ENCODE measurements at regions not wholly inside any gene's neighbourhood (a gene's known extent, or its start where the extent isn't known, plus 50 kb on each side); places are given as distances from the start of the nearest gene placed in this dataset.

DNA sequence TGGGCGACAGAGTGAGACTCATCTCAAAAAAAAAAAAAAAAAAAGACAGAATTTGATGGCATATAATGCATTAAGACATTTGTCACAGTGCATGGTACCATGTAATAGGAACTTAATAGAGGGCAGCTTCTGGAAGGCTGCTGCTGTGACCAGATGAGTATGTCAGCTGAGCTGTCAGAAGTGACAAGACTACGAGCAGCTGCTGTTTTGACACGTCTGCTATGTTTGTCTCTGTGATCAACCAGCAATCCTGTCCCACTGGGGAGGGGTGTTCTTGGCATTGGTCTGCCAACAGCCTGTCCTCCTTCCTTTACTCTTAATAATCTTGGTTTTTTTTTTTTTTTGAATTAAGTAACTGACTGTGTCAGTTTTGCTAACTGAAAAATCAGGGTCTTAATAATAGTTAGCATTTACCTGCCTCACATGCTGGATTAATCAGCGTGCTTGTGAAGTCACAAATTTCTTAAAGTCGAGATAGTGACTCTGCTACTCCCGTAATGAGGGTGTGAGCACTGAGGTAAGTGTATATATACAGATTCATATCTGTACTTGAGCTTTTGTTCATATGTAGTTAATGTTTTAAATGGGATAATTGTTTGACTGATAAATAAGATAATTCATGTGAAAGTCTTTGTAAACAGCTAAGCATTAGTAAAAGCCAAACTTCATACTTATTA lies 152.4 kb downstream of the BMP2 start:
- DNase-seq: no peak
- H3K27ac ChIP-seq (ENCODE audit: low read length): no peak overlapping the region
- H3K9ac ChIP-seq (ENCODE audit: low read length): no peak overlapping the region
- H2AFZ ChIP-seq (ENCODE audit: low read length): no peak overlapping the region
- no peak overlapping the region for H3K4me2 ChIP-seq (ENCODE audit: low read depth, low read length)
- H3K9me2 ChIP-seq (replicated peaks; ENCODE audit: insufficient read depth, low read length): no peaks in the 10 kb centered on the region
- no peaks in the 10 kb centered on the region for H3F3A ChIP-seq (ENCODE audit: insufficient read depth, low read length)
- H4K20me1 ChIP-seq (ENCODE audit: insufficient read depth, low read length): no peaks in the 10 kb centered on the region
- no peaks in the 10 kb centered on the region for H3K36me3 ChIP-seq (replicated peaks; ENCODE audit: insufficient read depth, low read length)
- no peaks in the 10 kb centered on the region for H3K79me2 ChIP-seq (ENCODE audit: low read length)
- H3K4me3 ChIP-seq (ENCODE audit: low read length): no peak overlapping the region
- no peaks in the 10 kb centered on the region for H3K4me1 ChIP-seq (ENCODE audit: low read length)
- TF ChIP-seq, protein P1, sequence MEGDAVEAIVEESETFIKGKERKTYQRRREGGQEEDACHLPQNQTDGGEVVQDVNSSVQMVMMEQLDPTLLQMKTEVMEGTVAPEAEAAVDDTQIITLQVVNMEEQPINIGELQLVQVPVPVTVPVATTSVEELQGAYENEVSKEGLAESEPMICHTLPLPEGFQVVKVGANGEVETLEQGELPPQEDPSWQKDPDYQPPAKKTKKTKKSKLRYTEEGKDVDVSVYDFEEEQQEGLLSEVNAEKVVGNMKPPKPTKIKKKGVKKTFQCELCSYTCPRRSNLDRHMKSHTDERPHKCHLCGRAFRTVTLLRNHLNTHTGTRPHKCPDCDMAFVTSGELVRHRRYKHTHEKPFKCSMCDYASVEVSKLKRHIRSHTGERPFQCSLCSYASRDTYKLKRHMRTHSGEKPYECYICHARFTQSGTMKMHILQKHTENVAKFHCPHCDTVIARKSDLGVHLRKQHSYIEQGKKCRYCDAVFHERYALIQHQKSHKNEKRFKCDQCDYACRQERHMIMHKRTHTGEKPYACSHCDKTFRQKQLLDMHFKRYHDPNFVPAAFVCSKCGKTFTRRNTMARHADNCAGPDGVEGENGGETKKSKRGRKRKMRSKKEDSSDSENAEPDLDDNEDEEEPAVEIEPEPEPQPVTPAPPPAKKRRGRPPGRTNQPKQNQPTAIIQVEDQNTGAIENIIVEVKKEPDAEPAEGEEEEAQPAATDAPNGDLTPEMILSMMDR (IDR thresholded peaks at IDR 0.05; ENCODE audit: low read length): no peak
- no peak for TF ChIP-seq EZH2 (optimal IDR thresholded peaks at IDR 0.05; ENCODE audit: low read depth, low read length)
- TF ChIP-seq EZH2phosphoT487 (IDR thresholded peaks at IDR 0.05; ENCODE audit: low read length): no peak
- H3K27me3 ChIP-seq (replicated peaks; ENCODE audit: insufficient read depth, low read length): no peaks in the 10 kb centered on the region
- no peaks in the 10 kb centered on the region for H3K9me3 ChIP-seq (replicated peaks; ENCODE audit: insufficient read depth, low read length)

DNA sequence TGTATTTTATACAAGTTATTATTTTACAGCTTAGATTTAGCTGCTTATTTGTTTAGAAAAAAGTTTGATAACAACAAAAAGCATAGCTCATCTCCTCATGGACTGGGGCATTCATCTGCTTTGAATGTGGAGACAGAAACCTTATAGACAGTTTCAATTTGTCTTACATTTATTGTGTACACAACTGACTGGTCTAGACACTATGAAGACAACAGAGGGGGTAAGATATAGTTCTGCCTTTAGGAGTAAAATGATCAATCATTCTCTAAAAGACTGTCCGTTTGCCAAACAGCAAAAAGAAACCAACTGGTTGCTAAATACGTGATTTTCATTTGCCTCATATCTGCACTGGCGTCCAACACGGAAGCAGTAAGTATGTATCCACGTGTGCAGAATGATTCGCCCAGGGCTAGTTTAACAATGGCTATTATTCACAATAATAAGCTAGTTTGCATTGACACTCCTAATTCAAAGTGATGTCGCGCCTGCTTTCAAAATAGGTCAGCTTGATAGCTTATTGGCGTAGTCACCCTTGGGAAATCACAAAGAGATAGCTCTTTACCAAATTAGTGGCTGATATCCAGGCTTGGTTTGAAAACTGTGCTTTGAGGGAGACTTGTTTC lies 153.6 kb downstream of the BMP2 start:
- Histone ChIP-seq H3K4me3 (ENCODE audit: low read length) (no peak overlapping the region), H3K9me2 (replicated peaks; ENCODE audit: insufficient read depth, low read length) (no peaks in the 10 kb centered on the region), H3K4me1 (ENCODE audit: low read length) (no peaks in the 10 kb centered on the region), H3K36me3 (replicated peaks; ENCODE audit: insufficient read depth, low read length) (no peaks in the 10 kb centered on the region), H3K79me2 (ENCODE audit: low read length) (no peaks in the 10 kb centered on the region), H3K9me3 (replicated peaks; ENCODE audit: insufficient read depth, low read length) (no peaks in the 10 kb centered on the region), H4K20me1 (ENCODE audit: insufficient read depth, low read length) (no peaks in the 10 kb centered on the region), H3K27me3 (replicated peaks; ENCODE audit: insufficient read depth, low read length) (no peaks in the 10 kb centered on the region), H2AFZ (ENCODE audit: low read length) (no peak overlapping the region), H3K9ac (ENCODE audit: low read length) (no peak overlapping the region), H3F3A (ENCODE audit: insufficient read depth, low read length) (no peaks in the 10 kb centered on the region), H3K27ac (ENCODE audit: low read length) (no peak overlapping the region), H3K4me2 (ENCODE audit: low read depth, low read length) (no peak overlapping the region)
- DNase-seq: no peak
- TF ChIP-seq EZH2phosphoT487 (IDR thresholded peaks at IDR 0.05; ENCODE audit: low read length) (no peak), EZH2 (optimal IDR thresholded peaks at IDR 0.05; ENCODE audit: low read depth, low read length) (no peak)
- TF ChIP-seq, protein P1 (IDR thresholded peaks at IDR 0.05; ENCODE audit: low read length): no peak

DNA sequence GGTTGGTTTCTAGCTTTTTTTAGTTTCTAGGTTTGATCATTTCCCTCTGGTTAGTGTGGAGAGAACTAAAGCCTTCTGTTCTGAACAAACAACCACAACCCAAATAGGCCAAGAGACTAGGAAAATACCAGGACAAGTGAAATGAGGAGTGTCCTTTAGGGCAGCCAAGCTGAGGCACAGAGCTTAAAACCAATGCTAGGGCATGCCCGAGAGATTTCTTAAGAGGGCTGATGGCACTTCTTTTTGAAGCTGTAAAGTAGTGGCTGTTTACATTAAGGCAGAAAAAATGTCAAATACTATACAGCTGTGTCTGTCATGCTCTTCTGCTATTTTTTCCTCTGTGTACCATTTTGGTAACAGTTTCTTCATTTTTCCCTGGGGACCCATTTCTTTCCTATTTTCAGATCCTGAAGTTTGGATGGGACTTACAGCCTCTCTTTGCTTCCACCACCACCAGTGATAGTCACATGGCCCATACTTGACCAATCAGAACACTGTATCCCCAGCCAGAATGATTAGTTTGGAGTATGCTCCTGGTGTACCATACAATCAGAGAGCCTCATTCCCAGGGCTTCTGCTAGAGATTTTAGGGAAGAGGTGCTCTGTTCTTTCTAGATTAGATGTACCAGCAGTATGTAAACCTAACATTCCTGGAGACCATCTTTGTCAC lies 154.4 kb downstream of the BMP2 start:
- no peak overlapping the region for H3K27ac ChIP-seq (ENCODE audit: low read length)
- no peaks in the 10 kb centered on the region for H3K9me2 ChIP-seq (replicated peaks; ENCODE audit: insufficient read depth, low read length)
- H3K4me2 ChIP-seq (ENCODE audit: low read depth, low read length): no peak overlapping the region
- no peak overlapping the region for H2AFZ ChIP-seq (ENCODE audit: low read length)
- H3K4me1 ChIP-seq (ENCODE audit: low read length): no peaks in the 10 kb centered on the region
- no peaks in the 10 kb centered on the region for H3K79me2 ChIP-seq (ENCODE audit: low read length)
- DNase-seq: no peak
- H3K9me3 ChIP-seq (replicated peaks; ENCODE audit: insufficient read depth, low read length): no peaks in the 10 kb centered on the region
- no peak for TF ChIP-seq EZH2 (optimal IDR thresholded peaks at IDR 0.05; ENCODE audit: low read depth, low read length)
- TF ChIP-seq, protein P1 (IDR thresholded peaks at IDR 0.05; ENCODE audit: low read length): no peak
- TF ChIP-seq EZH2phosphoT487 (IDR thresholded peaks at IDR 0.05; ENCODE audit: low read length): no peak
- no peaks in the 10 kb centered on the region for H3F3A ChIP-seq (ENCODE audit: insufficient read depth, low read length)
- H3K27me3 ChIP-seq (replicated peaks; ENCODE audit: insufficient read depth, low read length): no peaks in the 10 kb centered on the region
- H3K36me3 ChIP-seq (replicated peaks; ENCODE audit: insufficient read depth, low read length): no peaks in the 10 kb centered on the region
- H3K9ac ChIP-seq (ENCODE audit: low read length): no peak overlapping the region
- H3K4me3 ChIP-seq (ENCODE audit: low read length): no peak overlapping the region
- no peaks in the 10 kb centered on the region for H4K20me1 ChIP-seq (ENCODE audit: insufficient read depth, low read length)
